ES-I3 (cell line): ENCODE measurements at regions not wholly inside any gene's neighbourhood (a gene's known extent, or its start where the extent isn't known, plus 50 kb on each side); places are given as distances from the start of the nearest gene placed in this dataset.
"Not testable (repeated sequence)": the region's sequence is repeated elsewhere in the genome, so short reads cannot be mapped to it uniquely, and the experiment has no call there.

Experiments used
- H3K36me3 ChIP-seq: 2 replicates; pipeline ENCODE4 v1.6.1; 2013; ENCODE audit warnings: mild to moderate bottlenecking, low read length, control low read depth, moderate library complexity; ENCODE audit not compliant: insufficient read depth
- H3K4me1 ChIP-seq: 2 replicates; pipeline ENCODE4 v1.6.1; 2013; ENCODE audit warnings: mild to moderate bottlenecking, control low read depth, low read length; ENCODE audit not compliant: insufficient read depth
- H3K9ac ChIP-seq: 2 replicates; pipeline ENCODE4 v1.6.1; 2013; ENCODE audit warnings: low read depth, mild to moderate bottlenecking, low read length, moderate library complexity
- H3K9me3 ChIP-seq: 2 replicates; pipeline ENCODE4 v1.6.1; 2013; ENCODE audit warnings: mild to moderate bottlenecking, low read length, moderate library complexity; ENCODE audit not compliant: control insufficient read depth, insufficient read depth

- Histone ChIP-seq H3K9ac (no peak overlapping the region), H3K36me3 (no peaks in the 10 kb centered on the region), H3K4me1 (no peaks in the 10 kb centered on the region), H3K9me3 (no peaks in the 10 kb centered on the region)
Measured at GRCh38 chr11:112620621-112621394, 340.4 kb upstream of the NCAM1 start.

- Histone ChIP-seq H3K36me3 (no peaks in the 10 kb centered on the region), H3K4me1 (no peaks in the 10 kb centered on the region), H3K9me3 (no peaks in the 10 kb centered on the region), H3K9ac (no peak overlapping the region)
Measured at GRCh38 chr11:112623057-112623456, 338.2 kb upstream of the NCAM1 start.

GRCh38 chr11:112624431-112624830 lies 336.8 kb upstream of the NCAM1 start:
- H3K4me1 ChIP-seq, result no peaks in the 10 kb centered on the region
- no peak overlapping the region for H3K9ac ChIP-seq
- H3K9me3 ChIP-seq, result no peaks in the 10 kb centered on the region
- H3K36me3 ChIP-seq, result no peaks in the 10 kb centered on the region

DNA sequence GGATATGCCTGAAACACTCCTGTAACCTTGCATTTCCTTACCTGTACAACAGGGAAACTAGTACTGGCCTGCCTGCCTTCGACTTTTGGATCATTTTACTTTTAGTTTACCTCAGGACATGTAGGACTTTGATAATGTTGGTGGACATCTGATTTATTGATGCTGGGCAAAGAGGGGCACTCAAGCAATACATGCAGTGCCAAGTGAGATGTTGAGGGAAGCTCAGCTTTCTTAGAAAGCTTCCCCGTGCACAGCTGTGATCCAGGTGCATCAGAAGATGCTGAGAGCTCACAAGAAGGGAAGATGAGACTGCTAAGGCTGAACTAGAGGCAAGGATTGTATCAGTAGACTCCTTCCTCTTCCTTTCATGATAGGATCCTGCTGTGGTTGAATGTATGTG lies 336.2 kb upstream of the NCAM1 start:
- H3K36me3 ChIP-seq, H3K4me1 ChIP-seq: not testable (repeated sequence)

GRCh38 chr11:112625814-112626213 lies 335.4 kb upstream of the NCAM1 start:
- Histone ChIP-seq H3K9me3 (no peaks in the 10 kb centered on the region), H3K36me3 (no peaks in the 10 kb centered on the region), H3K4me1 (no peaks in the 10 kb centered on the region), H3K9ac (no peak overlapping the region)

More for the DNA sequence above, 336.2 kb upstream of the NCAM1 start:
- not testable (repeated sequence) for H3K9me3 ChIP-seq, H3K9ac ChIP-seq

- H3K9me3 ChIP-seq, result no peaks in the 10 kb centered on the region
- no peak overlapping the region for H3K9ac ChIP-seq
- H3K4me1 ChIP-seq, result no peaks in the 10 kb centered on the region
Measured at GRCh38 chr11:112626731-112627130, 334.5 kb upstream of the NCAM1 start.

DNA sequence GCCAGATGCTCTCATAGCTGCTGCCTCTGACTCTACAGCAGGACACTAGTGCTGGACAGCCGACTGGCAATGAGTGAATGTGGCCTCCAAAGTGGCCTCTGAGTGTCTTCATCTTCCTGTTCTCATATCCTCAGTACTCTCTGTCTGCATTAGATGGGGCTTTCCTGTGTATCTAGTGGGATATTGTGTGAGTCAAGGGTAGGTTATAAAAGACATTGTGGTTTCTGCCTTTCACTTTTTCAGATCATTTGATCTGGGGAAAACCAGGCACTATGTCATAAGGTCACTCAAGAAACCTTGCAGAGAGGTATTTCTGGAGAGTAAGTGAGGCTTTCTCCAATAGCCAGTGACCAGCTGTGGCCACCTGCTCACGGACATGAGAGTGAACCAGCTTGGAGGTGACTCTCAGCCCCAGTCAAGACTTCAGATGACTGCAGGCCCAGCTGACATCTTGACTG lies 333.6 kb upstream of the NCAM1 start:
- Histone ChIP-seq H3K9me3 (no peaks in the 10 kb centered on the region), H3K9ac (no peak overlapping the region), H3K4me1 (no peaks in the 10 kb centered on the region), H3K36me3 (no peaks in the 10 kb centered on the region)

More at GRCh38 chr11:112626731-112627130, 334.5 kb upstream of the NCAM1 start:
- no peaks in the 10 kb centered on the region for H3K36me3 ChIP-seq

DNA sequence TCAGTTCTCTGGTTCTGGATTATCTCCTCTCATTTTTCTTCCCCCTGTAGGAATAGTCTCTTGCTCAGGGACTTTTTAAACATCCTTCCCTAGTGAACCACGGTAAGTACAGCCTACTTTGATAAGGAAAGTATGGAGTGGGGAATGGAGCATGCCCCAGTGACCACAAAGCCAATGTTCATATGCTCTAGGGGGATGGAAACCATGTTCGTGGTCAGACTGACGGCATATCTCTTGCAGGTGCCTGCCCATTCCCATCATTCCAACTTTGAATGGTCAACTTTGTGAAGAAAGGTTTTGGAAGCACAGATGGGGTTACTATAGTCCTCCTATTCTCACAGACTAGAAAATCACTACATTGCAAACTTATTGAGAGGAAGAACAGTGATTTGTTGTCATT lies 332.5 kb upstream of the NCAM1 start:
- Histone ChIP-seq H3K4me1 (no peaks in the 10 kb centered on the region), H3K9ac (no peak overlapping the region), H3K9me3 (no peaks in the 10 kb centered on the region), H3K36me3 (no peaks in the 10 kb centered on the region)

- peaks cover 15% of the 10 kb centered on the region for H3K4me1 ChIP-seq
- no peaks in the 10 kb centered on the region for H3K9me3 ChIP-seq
- H3K36me3 ChIP-seq, result no peaks in the 10 kb centered on the region
- no peak overlapping the region for H3K9ac ChIP-seq
Measured at GRCh38 chr11:112630496-112630895, 330.7 kb upstream of the NCAM1 start.

DNA sequence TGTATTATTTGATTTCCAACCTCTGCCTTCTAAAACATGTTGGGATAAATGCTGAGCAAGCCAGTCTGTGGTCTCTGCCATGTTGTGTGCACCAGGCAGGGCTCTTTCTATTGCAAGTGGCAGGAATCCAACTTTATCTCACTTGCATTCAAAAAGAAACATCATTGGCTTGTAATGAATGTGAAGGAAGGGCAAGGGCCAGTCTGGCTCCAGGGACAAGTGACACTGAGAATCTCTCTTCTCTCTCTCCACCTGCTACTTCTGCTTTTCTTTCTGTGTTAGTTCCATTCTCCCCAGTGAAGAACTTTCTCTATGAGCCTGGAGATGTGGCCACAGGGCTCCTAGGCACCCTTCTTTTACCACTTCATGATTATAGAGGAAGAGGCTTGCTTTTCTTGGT lies 329.9 kb upstream of the NCAM1 start:
- Histone ChIP-seq H3K9me3 (no peaks in the 10 kb centered on the region), H3K9ac (no peak overlapping the region), H3K4me1 (peaks cover 15% of the 10 kb centered on the region), H3K36me3 (no peaks in the 10 kb centered on the region)

GRCh38 chr11:112632866-112633505 lies 328.2 kb upstream of the NCAM1 start:
- H3K4me1 ChIP-seq, result peaks cover 15% of the 10 kb centered on the region
- H3K36me3 ChIP-seq, result no peaks in the 10 kb centered on the region
- no peak overlapping the region for H3K9ac ChIP-seq
- H3K9me3 ChIP-seq, result no peaks in the 10 kb centered on the region

DNA sequence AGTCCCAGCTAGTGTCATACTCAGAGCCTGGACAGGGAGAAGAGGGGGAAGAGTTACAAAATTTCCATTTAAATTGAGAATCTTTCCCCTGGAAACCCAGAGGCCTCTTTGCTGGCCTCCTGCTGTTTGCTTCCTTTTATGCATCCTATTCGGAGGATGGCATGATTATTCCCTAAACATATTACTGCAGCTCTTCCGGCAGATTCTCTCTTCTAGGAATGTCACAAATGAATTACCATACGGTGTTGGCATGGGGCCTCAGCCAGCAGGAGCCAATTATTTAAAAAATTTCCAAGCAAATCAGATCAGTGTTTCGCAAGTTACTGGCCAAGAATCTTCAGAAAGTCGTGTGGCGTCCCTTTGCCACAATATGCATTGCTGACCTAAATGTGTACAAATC lies 326.7 kb upstream of the NCAM1 start:
- peaks cover 3% of the 10 kb centered on the region for H3K9me3 ChIP-seq
- peaks cover 15% of the 10 kb centered on the region for H3K4me1 ChIP-seq
- H3K36me3 ChIP-seq, result no peaks in the 10 kb centered on the region
- no peak overlapping the region for H3K9ac ChIP-seq

DNA sequence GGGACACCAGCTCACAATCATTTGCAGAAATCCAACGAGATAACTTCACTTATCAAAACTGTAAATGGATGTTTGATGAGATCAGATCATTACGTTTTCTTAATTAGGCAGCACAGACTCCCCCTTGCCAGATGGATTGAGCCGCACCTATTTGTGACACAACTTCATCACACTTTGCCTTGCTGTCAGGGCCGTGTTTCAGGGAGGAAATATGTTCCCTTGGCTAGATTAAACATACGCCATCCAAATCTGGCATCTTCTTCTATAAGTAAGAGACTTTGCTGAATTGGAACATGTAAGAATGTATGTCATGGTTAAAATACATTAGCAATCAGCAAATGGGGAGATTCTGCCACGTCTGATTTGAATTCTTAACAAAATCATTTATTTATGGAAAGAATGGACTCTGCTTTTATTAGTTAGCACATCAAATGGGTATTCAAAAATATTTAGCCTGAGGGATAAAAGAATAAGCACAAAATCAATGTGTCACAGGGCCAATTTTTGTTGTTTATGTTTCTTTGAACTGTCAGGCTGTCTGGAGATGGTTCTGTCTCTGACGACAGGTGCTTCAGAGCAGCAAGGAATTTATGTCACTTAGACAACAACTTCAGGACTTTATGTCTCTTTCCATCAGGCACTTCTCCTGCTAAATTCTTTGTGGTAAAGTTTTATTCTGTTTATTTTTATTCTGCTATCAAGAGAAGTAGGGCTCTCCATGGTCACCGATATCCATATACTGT lies 326.1 kb upstream of the NCAM1 start:
- Histone ChIP-seq H3K4me1 (peaks cover 15% of the 10 kb centered on the region), H3K9me3 (peaks cover 3% of the 10 kb centered on the region), H3K9ac (no peak overlapping the region), H3K36me3 (no peaks in the 10 kb centered on the region)

GRCh38 chr11:112637076-112637475 lies 324.1 kb upstream of the NCAM1 start:
- peaks cover 15% of the 10 kb centered on the region for H3K4me1 ChIP-seq
- H3K36me3 ChIP-seq, result no peaks in the 10 kb centered on the region
- H3K9ac ChIP-seq, result no peak overlapping the region
- peaks cover 3% of the 10 kb centered on the region for H3K9me3 ChIP-seq
